ENCODE measurements at regions not wholly inside any gene's neighbourhood (a gene's known extent, or its start where the extent isn't known, plus 50 kb on each side); places are given as distances from the start of the nearest gene placed in this dataset.

DNA sequence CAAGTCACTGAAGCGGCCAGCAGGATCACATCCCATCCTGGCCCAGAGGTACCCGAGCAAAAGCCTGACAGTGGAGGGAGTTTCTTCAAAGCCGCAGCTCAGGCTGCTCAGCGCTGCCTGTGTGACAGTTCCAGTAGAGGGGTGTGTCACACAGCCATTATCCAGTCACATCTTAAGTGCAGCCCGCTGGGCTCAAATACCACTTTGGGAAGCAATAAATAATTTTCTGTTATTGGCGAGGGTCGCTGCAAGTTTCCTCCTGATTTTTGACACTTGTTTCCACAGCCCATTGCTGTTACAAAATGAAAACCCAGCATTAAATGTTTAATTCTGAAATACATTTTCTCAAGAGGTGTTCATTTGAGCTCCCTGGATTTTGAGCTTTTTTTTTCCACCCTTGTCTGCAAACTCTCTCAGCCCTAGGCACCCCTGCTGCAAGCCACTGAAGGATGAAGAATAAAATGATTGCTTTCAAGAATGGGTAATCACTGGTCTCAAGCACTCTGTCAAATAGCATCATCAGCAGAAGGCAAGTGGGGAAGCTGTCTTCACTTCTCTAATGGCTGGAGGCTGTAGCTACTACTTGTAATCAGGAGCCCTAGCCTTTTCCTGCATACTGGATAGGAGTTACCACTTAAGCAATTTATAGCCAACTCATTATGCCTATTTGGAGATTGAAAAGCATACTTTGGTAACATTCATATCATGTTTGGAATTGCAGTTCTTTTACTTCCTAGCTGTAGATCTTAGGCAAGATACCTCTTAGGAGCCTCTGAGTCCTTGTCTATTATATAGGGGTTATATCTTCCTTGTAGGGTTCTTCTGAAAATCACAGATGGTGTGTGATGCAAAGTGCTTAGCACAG, 373.7 kb downstream of the METTL15 start:
- no peaks in the 10 kb centered on the region for H3K9me3 ChIP-seq
- intact Hi-C loops (cut with DNase I; ENCODE audit: low total_unique reads): no loop called here

DNA sequence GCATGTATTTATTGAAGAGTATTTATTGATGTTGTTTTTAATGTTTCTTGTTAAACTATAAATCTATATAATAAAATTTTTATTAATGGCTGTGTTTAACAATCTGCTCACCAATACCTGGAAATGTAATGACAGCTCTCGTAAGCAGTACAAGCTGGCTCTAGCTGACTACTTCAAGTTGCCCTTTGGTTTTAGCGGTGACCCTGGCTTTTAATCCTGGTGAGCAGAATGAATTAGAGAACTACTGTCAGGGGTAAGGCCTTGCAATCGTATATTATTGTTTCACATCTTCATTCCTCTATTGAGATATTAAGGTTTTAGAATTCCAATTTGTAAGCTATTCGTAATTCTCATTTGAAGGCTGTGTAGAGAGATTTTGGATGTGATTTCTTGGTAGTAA, 372.2 kb downstream of the METTL15 start:
- Histone ChIP-seq H3K4me1 (no peaks in the 10 kb centered on the region), H3K27ac (no peak overlapping the region), H3K36me3 (no peaks in the 10 kb centered on the region), H3K4me3 (no peak overlapping the region), H3K27me3 (no peaks in the 10 kb centered on the region), H3K9me3 (no peaks in the 10 kb centered on the region)
- DNase-seq (ENCODE audit: low spot score in 2 of 2): no peak
- TF ChIP-seq POLR2A (IDR thresholded peaks at IDR 0.05) (no peak), POLR2AphosphoS5 (IDR thresholded peaks at IDR 0.05) (no peak)
- TF ChIP-seq, protein P1, sequence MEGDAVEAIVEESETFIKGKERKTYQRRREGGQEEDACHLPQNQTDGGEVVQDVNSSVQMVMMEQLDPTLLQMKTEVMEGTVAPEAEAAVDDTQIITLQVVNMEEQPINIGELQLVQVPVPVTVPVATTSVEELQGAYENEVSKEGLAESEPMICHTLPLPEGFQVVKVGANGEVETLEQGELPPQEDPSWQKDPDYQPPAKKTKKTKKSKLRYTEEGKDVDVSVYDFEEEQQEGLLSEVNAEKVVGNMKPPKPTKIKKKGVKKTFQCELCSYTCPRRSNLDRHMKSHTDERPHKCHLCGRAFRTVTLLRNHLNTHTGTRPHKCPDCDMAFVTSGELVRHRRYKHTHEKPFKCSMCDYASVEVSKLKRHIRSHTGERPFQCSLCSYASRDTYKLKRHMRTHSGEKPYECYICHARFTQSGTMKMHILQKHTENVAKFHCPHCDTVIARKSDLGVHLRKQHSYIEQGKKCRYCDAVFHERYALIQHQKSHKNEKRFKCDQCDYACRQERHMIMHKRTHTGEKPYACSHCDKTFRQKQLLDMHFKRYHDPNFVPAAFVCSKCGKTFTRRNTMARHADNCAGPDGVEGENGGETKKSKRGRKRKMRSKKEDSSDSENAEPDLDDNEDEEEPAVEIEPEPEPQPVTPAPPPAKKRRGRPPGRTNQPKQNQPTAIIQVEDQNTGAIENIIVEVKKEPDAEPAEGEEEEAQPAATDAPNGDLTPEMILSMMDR (IDR thresholded peaks at IDR 0.05): no peak
- intact Hi-C loops (cut with DNase I; ENCODE audit: low total_unique reads): no loop called here

More for the DNA sequence above, 373.7 kb downstream of the METTL15 start:
- Histone ChIP-seq H3K4me1 (no peaks in the 10 kb centered on the region), H3K27me3 (no peaks in the 10 kb centered on the region), H3K27ac (no peak overlapping the region), H3K4me3 (no peak overlapping the region), H3K36me3 (no peaks in the 10 kb centered on the region)
- no peak for DNase-seq (ENCODE audit: low spot score in 2 of 2)
- TF ChIP-seq POLR2AphosphoS5 (IDR thresholded peaks at IDR 0.05) (no peak), POLR2A (IDR thresholded peaks at IDR 0.05) (no peak)
- TF ChIP-seq, protein P1 (IDR thresholded peaks at IDR 0.05): no peak

DNA sequence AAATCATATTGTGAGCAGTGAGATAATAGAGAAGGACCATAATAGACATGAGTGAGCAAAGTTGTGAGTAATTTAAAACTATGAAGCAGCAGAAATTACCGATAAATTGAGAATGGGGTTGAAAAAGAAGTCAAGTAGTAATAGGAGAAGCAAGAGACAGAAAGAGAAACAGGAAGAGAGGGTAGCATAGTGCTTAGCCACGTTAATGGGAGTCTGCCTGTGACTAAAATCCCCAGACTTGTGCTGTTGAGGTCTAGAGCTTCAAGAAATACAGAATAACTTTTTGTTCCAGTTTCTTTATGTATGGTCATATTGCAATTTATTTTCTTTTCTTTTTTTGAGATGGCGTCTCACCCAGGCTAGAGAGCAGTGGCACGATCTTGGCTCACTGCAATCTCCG, 368.7 kb downstream of the METTL15 start:
- TF ChIP-seq, protein P1 (IDR thresholded peaks at IDR 0.05): no peak
- TF ChIP-seq POLR2AphosphoS5 (IDR thresholded peaks at IDR 0.05) (no peak), POLR2A (IDR thresholded peaks at IDR 0.05) (no peak)
- Histone ChIP-seq H3K27me3 (no peaks in the 10 kb centered on the region), H3K27ac (no peak overlapping the region), H3K4me3 (no peak overlapping the region), H3K9me3 (no peaks in the 10 kb centered on the region), H3K36me3 (no peaks in the 10 kb centered on the region), H3K4me1 (no peaks in the 10 kb centered on the region)
- intact Hi-C loops (cut with DNase I; ENCODE audit: low total_unique reads): no loop called here
- no peak for DNase-seq (ENCODE audit: low spot score in 2 of 2)

DNA sequence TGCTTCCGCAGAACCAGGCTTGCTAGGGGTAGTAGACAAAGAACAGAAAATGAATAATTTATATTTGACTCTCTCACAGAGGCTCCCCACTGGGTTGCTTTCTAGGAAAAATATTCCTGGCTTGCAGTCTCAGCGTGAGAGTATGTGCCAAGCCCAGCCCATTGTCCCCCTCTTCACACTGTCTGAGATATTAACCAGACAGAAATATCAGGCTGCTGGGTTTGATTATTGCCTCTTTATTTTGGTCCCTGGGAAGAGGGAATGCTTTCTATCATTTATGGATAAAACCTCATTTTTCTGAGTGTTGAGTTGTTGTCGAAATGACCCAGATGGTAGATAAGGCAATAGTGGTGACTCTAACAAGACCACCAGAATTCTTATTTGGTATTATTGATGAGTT, 367.9 kb downstream of the METTL15 start:
- Histone ChIP-seq H3K27ac (no peak overlapping the region), H3K4me1 (no peaks in the 10 kb centered on the region), H3K36me3 (no peaks in the 10 kb centered on the region), H3K9me3 (no peaks in the 10 kb centered on the region), H3K4me3 (no peak overlapping the region), H3K27me3 (no peaks in the 10 kb centered on the region)
- no peak for DNase-seq (ENCODE audit: low spot score in 2 of 2)
- intact Hi-C loops (cut with DNase I; ENCODE audit: low total_unique reads): no loop called here
- no peak for TF ChIP-seq POLR2AphosphoS5 (IDR thresholded peaks at IDR 0.05)
- TF ChIP-seq, protein P1 (IDR thresholded peaks at IDR 0.05): no peak
- TF ChIP-seq POLR2A (IDR thresholded peaks at IDR 0.05): no peak

DNA sequence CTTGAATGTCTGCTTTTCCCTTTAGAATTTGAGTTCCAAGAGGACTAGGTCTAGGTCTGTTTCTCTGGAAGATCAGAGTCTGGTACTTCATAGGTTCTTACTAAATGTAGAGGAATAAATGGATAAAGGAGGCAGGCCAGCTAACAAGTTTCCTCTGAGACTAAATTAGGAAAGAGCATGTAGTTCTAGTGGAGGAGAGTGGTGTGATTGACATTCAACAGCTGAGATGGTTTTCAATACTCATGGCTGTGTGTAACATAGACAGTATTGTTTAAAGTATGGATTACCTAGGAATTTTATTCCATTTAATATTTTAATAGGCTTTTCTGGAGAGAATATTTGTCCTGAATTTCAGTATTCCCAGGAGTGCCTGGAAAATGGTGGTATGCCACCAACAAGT, 364.7 kb downstream of the METTL15 start:
- intact Hi-C loops (cut with DNase I; ENCODE audit: low total_unique reads): no loop called here

More for the DNA sequence above, 364.7 kb downstream of the METTL15 start:
- H3K36me3 ChIP-seq: no peaks in the 10 kb centered on the region
- H3K9me3 ChIP-seq: no peaks in the 10 kb centered on the region
- no peak for DNase-seq (ENCODE audit: low spot score in 2 of 2)
- TF ChIP-seq, protein P1 (IDR thresholded peaks at IDR 0.05): no peak
- no peak for TF ChIP-seq POLR2AphosphoS5 (IDR thresholded peaks at IDR 0.05)
- TF ChIP-seq POLR2A (IDR thresholded peaks at IDR 0.05): no peak
- H3K4me3 ChIP-seq: no peak overlapping the region
- no peaks in the 10 kb centered on the region for H3K4me1 ChIP-seq
- H3K27me3 ChIP-seq: no peaks in the 10 kb centered on the region
- no peak overlapping the region for H3K27ac ChIP-seq

Measured in breast epithelium (tissue), 4 donors.